B cell (primary cell): ENCODE measurements at regions not wholly inside any gene's neighbourhood (a gene's known extent, or its start where the extent isn't known, plus 50 kb on each side); places are given as distances from the start of the nearest gene placed in this dataset.
"Not testable (repeated sequence)": the region's sequence is repeated elsewhere in the genome, so short reads cannot be mapped to it uniquely, and the experiment has no call there.

Source experiments
- ATAC-seq: fragments of 200-7000 bp; cut with Tn5 transposase; one replicate; pipeline ENCODE4 v1.10.0; 2021; ENCODE audit warnings: low read depth, mild to moderate bottlenecking, moderate number of reproducible peaks, moderate library complexity
- CTCF ChIA-PET: fragments of 350-600 bp; sonication (Branson Sonifier 250); formaldehyde crosslinking; loops from one replicate; lab custom pipeline; 2021; ENCODE audit warnings: antibody characterized with exemption, inconsistent platforms; lab: Charles Lee
- POLR2A ChIA-PET: fragments of 350-600 bp; sonication (Branson Sonifier 250); formaldehyde crosslinking; loops from one replicate; lab custom pipeline; 2021; ENCODE audit warnings: antibody characterized with exemption; lab: Charles Lee
- DNase-seq: peaks from one replicate; pipeline ENCODE4 v3.0.0; 2013
- H2AFZ ChIP-seq: 2 replicates; pipeline ENCODE4 v1.6.1; 2012; ENCODE audit warnings: mild to moderate bottlenecking, low read depth, low read length; ENCODE audit not compliant: insufficient read depth, poor library complexity, severe bottlenecking
- H3K27ac ChIP-seq, 2 donors: 1 replicate in 1 of 2; 2 replicates in 1 of 2; pipeline ENCODE4 v1.5.1; 2012 to 2013; ENCODE audit warnings: low read length in 2 of 2, mild to moderate bottlenecking in 2 of 2, moderate library complexity in 1 of 2
- H3K27me3 ChIP-seq, 4 experiments: fragments of 200-600 bp in 1 of 4; sonication (generic) in 1 of 4; replicated peaks in 1 of 4; 1 replicate in 2 of 4; 2 replicates in 2 of 4; pipeline versions ENCODE4 v1.6.1 to v1.7.0; 2013 to 2016; ENCODE audit warnings: low read length in 3 of 4, mild to moderate bottlenecking in 2 of 4, mixed read lengths in 1 of 4, moderate library complexity in 1 of 4; ENCODE audit not compliant: insufficient read depth in 4 of 4, control insufficient read depth in 3 of 4; ENCODE audit errors: control extremely low read depth in 1 of 4
- H3K36me3 ChIP-seq, 2 experiments: replicated peaks in 1 of 2; 1 replicate in 1 of 2; 2 replicates in 1 of 2; pipeline versions ENCODE4 v1.6.1 to v1.7.1; 2013; ENCODE audit warnings: low read length in 1 of 2; ENCODE audit not compliant: insufficient read depth in 2 of 2, control insufficient read depth in 1 of 2; ENCODE audit errors: control extremely low read depth in 1 of 2, extremely low read depth in 1 of 2
- H3K4me1 ChIP-seq, 2 donors: fragments of 200-600 bp in 1 of 2; sonication (generic) in 1 of 2; 1 replicate in 1 of 2; 2 replicates in 1 of 2; pipeline versions ENCODE4 v1.5.1 to v1.6.1; 2013 to 2017; ENCODE audit warnings: low read length in 2 of 2; ENCODE audit not compliant: control insufficient read depth in 2 of 2, insufficient read depth in 2 of 2
- H3K4me2 ChIP-seq: replicated peaks from 2 replicates; pipeline ENCODE3; 2012; ENCODE audit warnings: mild to moderate bottlenecking, low read depth, low read length; ENCODE audit not compliant: poor library complexity, severe bottlenecking
- H3K4me3 ChIP-seq, 5 experiments: fragments of 200-600 bp in 1 of 5; sonication (generic) in 1 of 5; 1 replicate in 3 of 5; 2 replicates in 2 of 5; pipeline versions ENCODE4 v1.5.1 to v1.7.0; 2011 to 2016; ENCODE audit warnings: low read length in 4 of 5, mild to moderate bottlenecking in 4 of 5, low read depth in 2 of 5, control low read depth in 1 of 5, moderate library complexity in 1 of 5; ENCODE audit not compliant: insufficient read depth in 1 of 5; ENCODE audit errors: control extremely low read depth in 1 of 5, extremely low read depth in 1 of 5
- H3K79me2 ChIP-seq: fragments of 200-600 bp; sonication (generic); one replicate; pipeline ENCODE4 v1.6.0; 2016; ENCODE audit warnings: low read length; ENCODE audit not compliant: control insufficient read depth, insufficient read depth
- H3K9ac ChIP-seq: fragments of 200-600 bp; sonication (generic); 2 replicates; pipeline ENCODE4 v1.6.1; 2017; ENCODE audit warnings: mild to moderate bottlenecking, low read length, moderate library complexity
- H3K9me3 ChIP-seq, 3 donors: one replicate each; pipeline versions ENCODE4 v1.6.1 to v1.7.1; 2013; ENCODE audit warnings: low read length in 2 of 3; ENCODE audit not compliant: control insufficient read depth in 2 of 3, insufficient read depth in 1 of 3; ENCODE audit errors: control extremely low read depth in 1 of 3
- H4K20me1 ChIP-seq: 2 replicates; pipeline ENCODE4 v1.6.0; 2012; ENCODE audit warnings: mild to moderate bottlenecking, low read length; ENCODE audit not compliant: insufficient read depth, control insufficient read depth, poor library complexity, severe bottlenecking
- H3K27ac Mint-ChIP-seq: one replicate; pipeline ENCODE4 v1.8.0; 2021; ENCODE audit warnings: mixed read lengths
- H3K27me3 Mint-ChIP-seq: one replicate; pipeline ENCODE4 v1.8.0; 2021; ENCODE audit warnings: mixed read lengths
- H3K4me1 Mint-ChIP-seq: one replicate; pipeline ENCODE4 v1.8.0; 2021; ENCODE audit warnings: mixed read lengths
- H3K4me3 Mint-ChIP-seq: one replicate; pipeline ENCODE4 v1.8.0; 2021; ENCODE audit warnings: mixed read lengths
- H3K9me3 Mint-ChIP-seq: one replicate; pipeline ENCODE4 v1.8.0; 2022; ENCODE audit warnings: mixed read lengths; ENCODE audit not compliant: insufficient read depth
- CTCF ChIP-seq: fragments of 200-600 bp; IDR thresholded peaks from one replicate; pipeline ENCODE4 v1.8.0; 2022; ENCODE audit warnings: antibody characterized with exemption, mild to moderate bottlenecking
- EZH2 ChIP-seq: IDR thresholded peaks from 2 replicates; pipeline ENCODE4 v1.6.1; 2012; ENCODE audit warnings: borderline replicate concordance, low read depth, mild to moderate bottlenecking, moderate library complexity, low read length; ENCODE audit not compliant: insufficient read depth, poor library complexity, severe bottlenecking
- WGBS: methylation state at CpG from one replicate; pipeline ENCODE4 v1.1.5; 2013; ENCODE audit warnings: missing lambda C conversion rate; ENCODE audit not compliant: insufficient coverage; 5-methylcytosine and 5-hydroxymethylcytosine counted together
- intact Hi-C: fragments of 100-400 bp; cut with micrococcal nuclease; formaldehyde crosslinking; loops from one replicate; pipeline ENCODE4 v1.10.0; 2022

GRCh38 chr7:125184801-125185200 is 255.2 kb upstream of the POT1 start:
- intact Hi-C loops: no loop called here
- ChIA-PET CTCF (no interaction called here), POLR2A (no interaction called here)
- H3K4me3 ChIP-seq: no peak overlapping the region
- H3K27ac ChIP-seq: no peak overlapping the region
- WGBS: no CpG with 5 or more reads among the region's 1 CpG
- H3K4me2 ChIP-seq: no peak overlapping the region
- H3K79me2 ChIP-seq: no peaks in the 10 kb centered on the region
- H2AFZ ChIP-seq: no peak overlapping the region
- no peaks in the 10 kb centered on the region for H4K20me1 ChIP-seq
- Mint-ChIP-seq H3K27me3 (no peaks in the 10 kb centered on the region), H3K27ac (no peak overlapping the region), H3K4me3 (no peak overlapping the region), H3K4me1 (no peaks in the 10 kb centered on the region), H3K9me3 (no peaks in the 10 kb centered on the region)
- no peak for ATAC-seq
- DNase-seq: no peak
- peaks cover 0 to 11% (median 3%) of the 10 kb centered on the region in 3 donors for H3K9me3 ChIP-seq
- H3K9ac ChIP-seq: no peak overlapping the region
- H3K27me3 ChIP-seq: no peaks in the 10 kb centered on the region
- H3K36me3 ChIP-seq: no peaks in the 10 kb centered on the region
- H3K4me1 ChIP-seq: no peaks in the 10 kb centered on the region
- no peak for TF ChIP-seq EZH2
- TF ChIP-seq CTCF: no peak

GRCh38 chr7:125181569-125182267 is 252.1 kb upstream of the POT1 start:
- H3K4me1 ChIP-seq, H3K9me3 ChIP-seq, H3K79me2 ChIP-seq, H3K27ac Mint-ChIP-seq, H3K27me3 ChIP-seq, H3K36me3 ChIP-seq, H3K4me2 ChIP-seq, H3K27ac ChIP-seq, H2AFZ ChIP-seq, H3K4me3 Mint-ChIP-seq, DNase-seq, intact Hi-C loops, POLR2A ChIA-PET, ATAC-seq, H3K4me3 ChIP-seq, H3K4me1 Mint-ChIP-seq, H3K9me3 Mint-ChIP-seq, CTCF ChIA-PET, H3K9ac ChIP-seq, H4K20me1 ChIP-seq, H3K27me3 Mint-ChIP-seq: not testable (repeated sequence)
- 95% methylated on average over 17 of the region's 26 CpGs for WGBS
